CD4-positive, alpha-beta T cell treated with Interferon alpha-2 for 1 hour (primary cell): ENCODE measurements at regions not wholly inside any gene's neighbourhood (a gene's known extent, or its start where the extent isn't known, plus 50 kb on each side); places are given as distances from the start of the nearest gene placed in this dataset.
"Not testable (repeated sequence)": the region's sequence is repeated elsewhere in the genome, so short reads cannot be mapped to it uniquely, and the experiment has no call there.

ENCODE experiments used
- DNase-seq, 2 donors: peaks; one replicate each; pipeline ENCODE4 v3.0.0-alpha.2; 2020 to 2022

DNA sequence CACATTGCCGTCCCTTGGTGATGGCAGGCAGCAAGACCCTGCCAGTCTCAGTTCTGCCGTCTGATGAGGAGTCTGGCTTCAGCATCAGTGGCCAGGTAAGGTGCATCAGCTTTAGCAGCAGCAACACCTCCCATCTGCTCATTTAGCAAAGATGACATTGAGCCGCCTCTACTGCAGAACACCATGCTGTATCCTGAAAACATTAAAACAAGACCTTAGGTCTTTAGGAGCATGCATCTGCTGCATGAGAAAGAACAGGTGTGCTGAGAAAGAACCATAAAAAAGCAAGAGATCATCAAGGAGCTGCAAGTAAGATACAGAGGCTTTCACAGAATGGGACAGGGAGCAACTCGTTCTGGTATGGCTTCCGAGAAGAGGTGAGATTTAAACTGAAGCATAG lies 87.5 kb downstream of the SCN11A start:
- DNase-seq: no peak

DNA sequence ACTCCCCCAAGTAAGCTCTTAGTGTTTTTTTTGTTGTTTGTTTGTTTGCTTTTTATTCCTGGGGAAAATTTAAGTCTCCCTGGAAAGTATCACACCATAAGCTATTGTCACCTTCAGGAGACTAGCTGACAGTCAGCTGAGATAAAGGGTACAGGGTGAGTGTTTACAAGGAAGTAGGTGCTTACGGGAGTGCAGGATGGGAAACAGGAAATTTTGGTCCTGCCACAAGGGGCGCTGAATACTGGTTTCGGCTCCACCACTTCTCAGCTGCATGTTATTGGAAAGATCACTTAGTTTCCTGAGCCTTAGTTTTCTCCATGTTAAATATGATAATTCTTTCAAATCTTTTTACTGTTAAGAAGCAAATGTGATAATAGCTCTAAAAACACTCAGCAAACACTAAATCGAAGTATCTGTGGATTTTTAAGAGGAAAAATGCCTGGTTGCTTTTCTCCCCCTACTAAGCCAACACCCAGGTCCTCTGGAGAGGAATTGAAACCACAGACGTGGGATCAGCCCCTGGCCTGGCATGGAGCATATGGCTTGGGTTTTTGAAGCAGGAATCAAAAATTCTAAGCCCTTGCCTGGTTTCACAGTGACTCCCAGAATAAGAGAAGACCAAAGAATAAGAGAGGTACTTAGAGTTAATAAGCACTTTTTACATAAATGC lies 90.7 kb downstream of the SCN11A start:
- DNase-seq: peak in 1 of 2 donors; percentile 19

- DNase-seq: no peak
These were observed 91.6 kb downstream of the SCN11A start for GRCh38 chr3:38960042-38960622.

DNA sequence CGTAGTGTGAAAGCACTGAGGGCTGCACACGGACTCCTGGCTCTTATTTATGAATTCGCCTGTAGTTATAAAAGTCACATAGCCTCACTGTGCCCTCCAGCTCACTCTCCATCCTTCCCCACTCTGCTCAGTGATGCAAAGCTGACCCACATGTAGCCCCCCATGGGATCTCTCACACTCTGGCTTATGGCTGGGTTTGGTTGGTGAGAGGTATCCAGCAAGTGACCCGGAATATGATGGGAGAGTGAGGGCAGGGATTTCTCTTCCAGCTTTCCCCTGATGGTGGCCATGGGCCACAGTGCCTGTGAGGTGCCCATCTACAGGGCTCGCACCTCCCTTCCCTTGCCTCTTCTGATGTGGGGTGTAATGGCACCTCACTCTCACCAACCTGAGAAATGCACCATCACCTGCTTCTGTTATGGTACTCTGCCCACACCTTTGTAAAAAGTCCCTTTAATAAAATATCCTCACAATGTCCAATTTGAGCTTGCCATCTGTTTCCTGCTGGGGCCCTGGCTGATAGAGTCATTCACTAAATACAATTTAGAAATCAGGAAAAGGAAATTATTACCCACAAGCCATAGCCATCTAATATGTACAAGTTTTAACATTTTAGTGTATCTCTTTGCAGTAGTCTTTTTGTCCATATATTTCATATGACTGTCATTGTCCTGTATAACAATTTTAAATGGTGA lies 93.6 kb downstream of the SCN11A start:
- no peak for DNase-seq

DNA sequence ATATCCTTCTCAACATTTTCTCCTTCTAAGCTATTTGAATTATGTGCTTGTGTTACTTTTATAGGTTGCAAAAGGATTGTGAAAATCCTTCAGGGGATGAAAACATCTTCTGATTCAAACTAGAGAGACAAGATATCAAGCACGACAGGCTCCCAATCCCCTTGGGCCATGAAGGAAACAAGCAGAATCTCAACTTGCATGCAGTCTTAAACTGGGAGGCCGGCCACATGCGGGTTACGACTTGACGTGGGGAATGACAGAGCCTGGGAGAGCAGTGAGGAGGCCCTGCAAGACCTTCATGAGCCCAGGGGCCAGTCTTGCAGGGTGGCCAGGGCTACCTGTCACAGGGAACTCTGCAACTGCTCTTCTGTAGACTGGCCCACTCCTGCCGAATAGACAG lies 94.4 kb downstream of the SCN11A start:
- no peak for DNase-seq

DNA sequence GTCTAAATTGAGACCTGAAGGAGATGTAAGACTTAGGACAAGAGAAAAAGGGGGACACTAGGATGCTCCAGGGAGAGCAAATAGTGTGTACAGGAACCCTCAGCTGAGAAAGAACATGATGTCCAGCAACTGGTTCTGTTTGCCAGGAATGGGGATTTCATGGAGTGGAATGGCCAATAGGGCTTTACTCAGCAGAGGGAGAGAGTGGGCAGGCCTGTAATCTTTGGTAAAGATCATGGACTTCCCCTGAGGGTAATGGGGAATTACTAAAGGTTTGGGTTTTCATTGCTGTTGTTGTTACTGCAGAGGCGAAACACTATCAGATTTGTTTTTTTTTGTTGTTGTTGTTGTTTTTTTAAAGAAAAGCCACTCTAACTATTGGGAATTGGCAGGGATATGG lies 99.0 kb downstream of the SCN11A start:
- DNase-seq: no peak

DNA sequence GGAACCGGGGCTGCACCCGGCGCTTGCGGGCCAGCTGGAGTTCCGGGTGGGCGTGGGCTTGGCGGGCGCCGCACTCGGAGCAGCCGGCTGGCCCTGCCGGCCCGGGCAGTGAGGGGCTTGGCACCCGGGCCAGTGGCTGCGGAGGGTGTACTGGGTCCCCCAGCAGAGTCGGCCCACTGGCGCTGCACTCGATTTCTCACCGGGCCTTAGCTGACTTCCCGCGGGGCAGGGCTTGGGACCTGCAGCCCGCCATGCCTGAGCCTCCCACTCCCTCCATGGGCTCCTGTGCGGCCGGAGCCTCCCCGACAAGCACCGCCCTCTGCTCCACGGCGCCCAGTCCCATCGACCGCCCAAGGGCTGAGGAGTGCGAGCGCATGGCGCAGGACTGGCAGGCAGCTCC lies 100.6 kb downstream of the SCN11A start:
- not testable (repeated sequence) for DNase-seq

GRCh38 chr3:38950581-38950980 lies 101.2 kb downstream of the SCN11A start:
- no peak for DNase-seq

GRCh38 chr3:38949994-38950393 lies 101.8 kb downstream of the SCN11A start:
- DNase-seq: no peak

- no peak for DNase-seq
These were observed 111.3 kb downstream of the SCN11A start for GRCh38 chr3:38940394-38940793.

GRCh38 chr3:38925351-38925750 lies 109.3 kb upstream of the SCN10A start:
- no peak for DNase-seq

DNA sequence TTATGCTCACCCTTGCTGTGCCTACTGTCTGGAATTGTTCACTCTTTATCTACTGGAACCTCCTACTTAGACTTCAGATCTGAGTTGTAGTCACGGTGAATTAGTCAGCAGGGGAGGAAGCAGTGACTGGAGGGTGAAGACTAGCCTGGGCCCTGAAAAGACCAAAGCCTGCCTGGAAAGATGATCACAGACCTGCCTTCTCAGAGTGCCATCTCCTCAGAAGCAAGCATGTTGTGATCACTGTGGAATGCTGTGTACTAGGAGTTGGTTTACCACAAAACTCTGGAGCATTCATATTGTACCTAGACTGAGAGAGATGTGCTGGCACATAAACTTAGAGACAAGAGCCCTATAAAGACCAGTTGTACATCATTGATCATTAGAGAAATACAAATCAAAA lies 100.7 kb upstream of the SCN10A start:
- no peak for DNase-seq

GRCh38 chr3:38907426-38907825 lies 91.4 kb upstream of the SCN10A start:
- DNase-seq: no peak

DNA sequence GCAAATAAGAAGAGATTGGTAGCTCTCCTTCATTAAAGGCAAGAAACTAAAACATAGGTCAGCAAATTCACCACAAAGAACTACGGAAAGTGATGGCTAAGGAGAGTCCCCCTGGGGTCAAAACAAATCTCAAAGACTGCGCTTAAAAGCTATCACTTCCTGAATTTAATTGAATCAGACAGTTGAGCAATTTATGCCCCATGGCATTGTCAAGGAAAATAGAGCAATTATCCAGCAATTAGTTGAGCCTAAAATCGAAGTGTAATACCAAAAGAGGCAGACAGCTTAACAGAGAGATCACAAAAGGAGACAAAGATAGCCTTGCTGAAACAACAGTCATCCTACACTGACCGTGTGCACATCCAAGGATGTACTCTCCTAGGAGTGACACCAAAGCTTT lies 74.4 kb upstream of the SCN10A start:
- no peak for DNase-seq

- DNase-seq: no peak
These were observed 62.6 kb upstream of the SCN10A start for GRCh38 chr3:38878646-38879045.
